WTC11 (cell line): ENCODE measurements at regions not wholly inside any gene's neighbourhood (a gene's known extent, or its start where the extent isn't known, plus 50 kb on each side); places are given as distances from the start of the nearest gene placed in this dataset.

Experiments used
- ATAC-seq: fragments of 200-7000 bp; cut with Tn5 transposase; 2 replicates; pipeline ENCODE4 v1.10.0; 2021; ENCODE audit warnings: mild to moderate bottlenecking, moderate library complexity
- CTCF ChIA-PET: fragments of 300-600 bp; sonication (Branson Sonifier 250); formaldehyde crosslinking; loops from one replicate; lab custom pipeline; 2021; ENCODE audit warnings: antibody characterized with exemption; lab: Charles Lee
- POLR2A ChIA-PET: fragments of 350-600 bp; sonication (Branson Sonifier 250); formaldehyde crosslinking; loops from one replicate; lab custom pipeline; 2021; ENCODE audit warnings: antibody characterized with exemption; lab: Charles Lee
- DNase-seq: peaks from one replicate; pipeline ENCODE4 v3.0.0; 2021; ENCODE audit warnings: low spot score
- H3K27ac Mint-ChIP-seq: 2 replicates; pipeline ENCODE4 v1.8.0; 2021; ENCODE audit warnings: mixed read lengths
- H3K27me3 Mint-ChIP-seq: 2 replicates; pipeline ENCODE4 v1.8.0; 2021; ENCODE audit warnings: low read depth, mild to moderate bottlenecking, moderate library complexity, mixed read lengths
- H3K36me3 Mint-ChIP-seq: 2 replicates; pipeline ENCODE4 v1.8.0; 2021; ENCODE audit warnings: mixed read lengths
- H3K4me1 Mint-ChIP-seq: 2 replicates; pipeline ENCODE4 v1.8.0; 2022; ENCODE audit warnings: mixed read lengths
- H3K4me3 Mint-ChIP-seq: 2 replicates; pipeline ENCODE4 v1.8.0; 2021; ENCODE audit warnings: mild to moderate bottlenecking, moderate library complexity, mixed read lengths
- H3K9me3 Mint-ChIP-seq: 2 replicates; pipeline ENCODE4 v1.8.0; 2021; ENCODE audit warnings: mixed read lengths
- FOXP1 ChIP-seq: sonication (generic); formaldehyde crosslinking; IDR thresholded peaks from 2 replicates; pipeline ENCODE4 v1.8.0; 2022; ENCODE audit warnings: missing genetic modification reagents, mild to moderate bottlenecking, moderate library complexity, borderline replicate concordance
- KAT7 ChIP-seq: sonication (generic); formaldehyde crosslinking; IDR thresholded peaks from 2 replicates; pipeline ENCODE4 v1.8.1; 2023; ENCODE audit warnings: missing genetic modification reagents, mild to moderate bottlenecking, borderline replicate concordance
- SMAD3 ChIP-seq: sonication (generic); formaldehyde crosslinking; IDR thresholded peaks from 2 replicates; pipeline ENCODE4 v1.8.0; 2022; ENCODE audit warnings: missing genetic modification reagents, mild to moderate bottlenecking, borderline replicate concordance
- SMAD4 ChIP-seq: sonication (generic); formaldehyde crosslinking; IDR thresholded peaks from 2 replicates; pipeline ENCODE4 v1.8.0; 2022; ENCODE audit warnings: mild to moderate bottlenecking, missing genetic modification reagents
- ZNF232 ChIP-seq: sonication (generic); formaldehyde crosslinking; IDR thresholded peaks from 2 replicates; pipeline ENCODE4 v1.8.0; 2022; ENCODE audit warnings: mild to moderate bottlenecking, missing genetic modification reagents
- TF ChIP-seq, protein P1 (sequence below): fragments of 250-450 bp; sonication (Bioruptor Pico); IDR thresholded peaks from 2 replicates; pipeline ENCODE4 v1.9.0; 2021; ENCODE audit warnings: mild to moderate bottlenecking
- TF ChIP-seq, protein P2 (sequence below): sonication (generic); formaldehyde crosslinking; IDR thresholded peaks from 2 replicates; pipeline ENCODE4 v1.8.0; 2022; ENCODE audit warnings: missing genetic modification reagents
- TF ChIP-seq, protein P3 (sequence below): sonication (generic); formaldehyde crosslinking; IDR thresholded peaks from 2 replicates; pipeline ENCODE4 v1.8.1; 2023; ENCODE audit warnings: mild to moderate bottlenecking, missing genetic modification reagents, moderate library complexity
- TF ChIP-seq, protein P4 (sequence below): sonication (generic); formaldehyde crosslinking; IDR thresholded peaks from 2 replicates; pipeline ENCODE4 v1.8.1; 2023; ENCODE audit warnings: mild to moderate bottlenecking, missing genetic modification reagents
- TF ChIP-seq, protein P5 (sequence below): sonication (generic); formaldehyde crosslinking; IDR thresholded peaks from 2 replicates; pipeline ENCODE4 v1.8.1; 2022; ENCODE audit warnings: missing genetic modification reagents, borderline replicate concordance
- TF ChIP-seq, protein P6 (sequence below): fragments of 200-600 bp; IDR thresholded peaks from 2 replicates; pipeline ENCODE4 v1.8.0; 2022; ENCODE audit warnings: antibody characterized with exemption
- TF ChIP-seq, protein P7 (sequence below): sonication (generic); formaldehyde crosslinking; IDR thresholded peaks from 2 replicates; pipeline ENCODE4 v1.8.1; 2023; ENCODE audit warnings: mild to moderate bottlenecking, missing genetic modification reagents, moderate library complexity
- TF ChIP-seq, protein P8 (sequence below): sonication (generic); formaldehyde crosslinking; IDR thresholded peaks from 2 replicates; pipeline ENCODE4 v1.8.0; 2023; ENCODE audit warnings: missing genetic modification reagents
- TF ChIP-seq, protein P9 (sequence below): sonication (generic); formaldehyde crosslinking; IDR thresholded peaks from 2 replicates; pipeline ENCODE4 v1.8.1; 2022; ENCODE audit warnings: low read depth, mild to moderate bottlenecking, moderate library complexity, missing genetic modification reagents, borderline replicate concordance
- TF ChIP-seq, protein P10 (sequence below): sonication (generic); formaldehyde crosslinking; IDR thresholded peaks from 2 replicates; pipeline ENCODE4 v1.8.0; 2022; ENCODE audit warnings: mild to moderate bottlenecking, missing genetic modification reagents

DNA sequence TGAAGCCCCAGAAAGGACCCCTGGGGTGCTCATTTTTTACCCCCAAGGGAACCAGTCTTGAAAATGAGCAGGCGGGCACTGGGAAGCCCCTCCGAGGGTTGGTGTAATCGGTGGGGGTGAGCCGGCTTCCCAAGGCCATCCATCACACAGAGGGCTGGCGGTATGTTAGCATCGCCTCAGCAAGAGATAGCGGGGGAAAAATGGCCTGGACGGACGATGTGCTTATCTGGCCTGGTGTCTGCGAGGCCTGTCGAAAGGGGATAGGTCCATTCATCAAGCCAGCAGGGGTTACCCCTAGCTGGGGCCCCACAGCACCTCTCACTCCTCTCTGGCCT, 188.9 kb downstream of the IRF8 start:
- TF ChIP-seq, protein P1, sequence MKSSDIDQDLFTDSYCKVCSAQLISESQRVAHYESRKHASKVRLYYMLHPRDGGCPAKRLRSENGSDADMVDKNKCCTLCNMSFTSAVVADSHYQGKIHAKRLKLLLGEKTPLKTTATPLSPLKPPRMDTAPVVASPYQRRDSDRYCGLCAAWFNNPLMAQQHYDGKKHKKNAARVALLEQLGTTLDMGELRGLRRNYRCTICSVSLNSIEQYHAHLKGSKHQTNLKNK (CRISPR knock-in tag) = no peak
- TF ChIP-seq, protein P2, sequence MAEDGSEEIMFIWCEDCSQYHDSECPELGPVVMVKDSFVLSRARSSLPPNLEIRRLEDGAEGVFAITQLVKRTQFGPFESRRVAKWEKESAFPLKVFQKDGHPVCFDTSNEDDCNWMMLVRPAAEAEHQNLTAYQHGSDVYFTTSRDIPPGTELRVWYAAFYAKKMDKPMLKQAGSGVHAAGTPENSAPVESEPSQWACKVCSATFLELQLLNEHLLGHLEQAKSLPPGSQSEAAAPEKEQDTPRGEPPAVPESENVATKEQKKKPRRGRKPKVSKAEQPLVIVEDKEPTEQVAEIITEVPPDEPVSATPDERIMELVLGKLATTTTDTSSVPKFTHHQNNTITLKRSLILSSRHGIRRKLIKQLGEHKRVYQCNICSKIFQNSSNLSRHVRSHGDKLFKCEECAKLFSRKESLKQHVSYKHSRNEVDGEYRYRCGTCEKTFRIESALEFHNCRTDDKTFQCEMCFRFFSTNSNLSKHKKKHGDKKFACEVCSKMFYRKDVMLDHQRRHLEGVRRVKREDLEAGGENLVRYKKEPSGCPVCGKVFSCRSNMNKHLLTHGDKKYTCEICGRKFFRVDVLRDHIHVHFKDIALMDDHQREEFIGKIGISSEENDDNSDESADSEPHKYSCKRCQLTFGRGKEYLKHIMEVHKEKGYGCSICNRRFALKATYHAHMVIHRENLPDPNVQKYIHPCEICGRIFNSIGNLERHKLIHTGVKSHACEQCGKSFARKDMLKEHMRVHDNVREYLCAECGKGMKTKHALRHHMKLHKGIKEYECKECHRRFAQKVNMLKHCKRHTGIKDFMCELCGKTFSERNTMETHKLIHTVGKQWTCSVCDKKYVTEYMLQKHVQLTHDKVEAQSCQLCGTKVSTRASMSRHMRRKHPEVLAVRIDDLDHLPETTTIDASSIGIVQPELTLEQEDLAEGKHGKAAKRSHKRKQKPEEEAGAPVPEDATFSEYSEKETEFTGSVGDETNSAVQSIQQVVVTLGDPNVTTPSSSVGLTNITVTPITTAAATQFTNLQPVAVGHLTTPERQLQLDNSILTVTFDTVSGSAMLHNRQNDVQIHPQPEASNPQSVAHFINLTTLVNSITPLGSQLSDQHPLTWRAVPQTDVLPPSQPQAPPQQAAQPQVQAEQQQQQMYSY (CRISPR knock-in tag) = no peak
- TF ChIP-seq, protein P3, sequence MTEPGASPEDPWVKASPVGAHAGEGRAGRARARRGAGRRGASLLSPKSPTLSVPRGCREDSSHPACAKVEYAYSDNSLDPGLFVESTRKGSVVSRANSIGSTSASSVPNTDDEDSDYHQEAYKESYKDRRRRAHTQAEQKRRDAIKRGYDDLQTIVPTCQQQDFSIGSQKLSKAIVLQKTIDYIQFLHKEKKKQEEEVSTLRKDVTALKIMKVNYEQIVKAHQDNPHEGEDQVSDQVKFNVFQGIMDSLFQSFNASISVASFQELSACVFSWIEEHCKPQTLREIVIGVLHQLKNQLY (CRISPR knock-in tag) = no peak
- TF ChIP-seq, protein P4, sequence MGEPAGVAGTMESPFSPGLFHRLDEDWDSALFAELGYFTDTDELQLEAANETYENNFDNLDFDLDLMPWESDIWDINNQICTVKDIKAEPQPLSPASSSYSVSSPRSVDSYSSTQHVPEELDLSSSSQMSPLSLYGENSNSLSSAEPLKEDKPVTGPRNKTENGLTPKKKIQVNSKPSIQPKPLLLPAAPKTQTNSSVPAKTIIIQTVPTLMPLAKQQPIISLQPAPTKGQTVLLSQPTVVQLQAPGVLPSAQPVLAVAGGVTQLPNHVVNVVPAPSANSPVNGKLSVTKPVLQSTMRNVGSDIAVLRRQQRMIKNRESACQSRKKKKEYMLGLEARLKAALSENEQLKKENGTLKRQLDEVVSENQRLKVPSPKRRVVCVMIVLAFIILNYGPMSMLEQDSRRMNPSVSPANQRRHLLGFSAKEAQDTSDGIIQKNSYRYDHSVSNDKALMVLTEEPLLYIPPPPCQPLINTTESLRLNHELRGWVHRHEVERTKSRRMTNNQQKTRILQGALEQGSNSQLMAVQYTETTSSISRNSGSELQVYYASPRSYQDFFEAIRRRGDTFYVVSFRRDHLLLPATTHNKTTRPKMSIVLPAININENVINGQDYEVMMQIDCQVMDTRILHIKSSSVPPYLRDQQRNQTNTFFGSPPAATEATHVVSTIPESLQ (CRISPR knock-in tag) = no peak
- TF ChIP-seq FOXP1 (CRISPR knock-in tag) = no peak
- TF ChIP-seq, protein P5, sequence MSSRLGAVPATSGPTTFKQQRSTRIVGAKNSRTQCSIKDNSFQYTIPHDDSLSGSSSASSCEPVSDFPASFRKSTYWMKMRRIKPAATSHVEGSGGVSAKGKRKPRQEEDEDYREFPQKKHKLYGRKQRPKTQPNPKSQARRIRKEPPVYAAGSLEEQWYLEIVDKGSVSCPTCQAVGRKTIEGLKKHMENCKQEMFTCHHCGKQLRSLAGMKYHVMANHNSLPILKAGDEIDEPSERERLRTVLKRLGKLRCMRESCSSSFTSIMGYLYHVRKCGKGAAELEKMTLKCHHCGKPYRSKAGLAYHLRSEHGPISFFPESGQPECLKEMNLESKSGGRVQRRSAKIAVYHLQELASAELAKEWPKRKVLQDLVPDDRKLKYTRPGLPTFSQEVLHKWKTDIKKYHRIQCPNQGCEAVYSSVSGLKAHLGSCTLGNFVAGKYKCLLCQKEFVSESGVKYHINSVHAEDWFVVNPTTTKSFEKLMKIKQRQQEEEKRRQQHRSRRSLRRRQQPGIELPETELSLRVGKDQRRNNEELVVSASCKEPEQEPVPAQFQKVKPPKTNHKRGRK (CRISPR knock-in tag) = no peak
- no peak for TF ChIP-seq KAT7 (CRISPR knock-in tag)
- TF ChIP-seq, protein P6, sequence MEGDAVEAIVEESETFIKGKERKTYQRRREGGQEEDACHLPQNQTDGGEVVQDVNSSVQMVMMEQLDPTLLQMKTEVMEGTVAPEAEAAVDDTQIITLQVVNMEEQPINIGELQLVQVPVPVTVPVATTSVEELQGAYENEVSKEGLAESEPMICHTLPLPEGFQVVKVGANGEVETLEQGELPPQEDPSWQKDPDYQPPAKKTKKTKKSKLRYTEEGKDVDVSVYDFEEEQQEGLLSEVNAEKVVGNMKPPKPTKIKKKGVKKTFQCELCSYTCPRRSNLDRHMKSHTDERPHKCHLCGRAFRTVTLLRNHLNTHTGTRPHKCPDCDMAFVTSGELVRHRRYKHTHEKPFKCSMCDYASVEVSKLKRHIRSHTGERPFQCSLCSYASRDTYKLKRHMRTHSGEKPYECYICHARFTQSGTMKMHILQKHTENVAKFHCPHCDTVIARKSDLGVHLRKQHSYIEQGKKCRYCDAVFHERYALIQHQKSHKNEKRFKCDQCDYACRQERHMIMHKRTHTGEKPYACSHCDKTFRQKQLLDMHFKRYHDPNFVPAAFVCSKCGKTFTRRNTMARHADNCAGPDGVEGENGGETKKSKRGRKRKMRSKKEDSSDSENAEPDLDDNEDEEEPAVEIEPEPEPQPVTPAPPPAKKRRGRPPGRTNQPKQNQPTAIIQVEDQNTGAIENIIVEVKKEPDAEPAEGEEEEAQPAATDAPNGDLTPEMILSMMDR = no peak
- no peak for TF ChIP-seq SMAD3 (CRISPR knock-in tag)
- TF ChIP-seq, protein P7, sequence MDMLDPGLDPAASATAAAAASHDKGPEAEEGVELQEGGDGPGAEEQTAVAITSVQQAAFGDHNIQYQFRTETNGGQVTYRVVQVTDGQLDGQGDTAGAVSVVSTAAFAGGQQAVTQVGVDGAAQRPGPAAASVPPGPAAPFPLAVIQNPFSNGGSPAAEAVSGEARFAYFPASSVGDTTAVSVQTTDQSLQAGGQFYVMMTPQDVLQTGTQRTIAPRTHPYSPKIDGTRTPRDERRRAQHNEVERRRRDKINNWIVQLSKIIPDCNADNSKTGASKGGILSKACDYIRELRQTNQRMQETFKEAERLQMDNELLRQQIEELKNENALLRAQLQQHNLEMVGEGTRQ = no peak
- TF ChIP-seq, protein P8, sequence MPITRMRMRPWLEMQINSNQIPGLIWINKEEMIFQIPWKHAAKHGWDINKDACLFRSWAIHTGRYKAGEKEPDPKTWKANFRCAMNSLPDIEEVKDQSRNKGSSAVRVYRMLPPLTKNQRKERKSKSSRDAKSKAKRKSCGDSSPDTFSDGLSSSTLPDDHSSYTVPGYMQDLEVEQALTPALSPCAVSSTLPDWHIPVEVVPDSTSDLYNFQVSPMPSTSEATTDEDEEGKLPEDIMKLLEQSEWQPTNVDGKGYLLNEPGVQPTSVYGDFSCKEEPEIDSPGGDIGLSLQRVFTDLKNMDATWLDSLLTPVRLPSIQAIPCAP (CRISPR knock-in tag) = no peak
- TF ChIP-seq ZNF232 (CRISPR knock-in tag) = no peak
- no peak for TF ChIP-seq SMAD4 (CRISPR knock-in tag)
- TF ChIP-seq, protein P9, sequence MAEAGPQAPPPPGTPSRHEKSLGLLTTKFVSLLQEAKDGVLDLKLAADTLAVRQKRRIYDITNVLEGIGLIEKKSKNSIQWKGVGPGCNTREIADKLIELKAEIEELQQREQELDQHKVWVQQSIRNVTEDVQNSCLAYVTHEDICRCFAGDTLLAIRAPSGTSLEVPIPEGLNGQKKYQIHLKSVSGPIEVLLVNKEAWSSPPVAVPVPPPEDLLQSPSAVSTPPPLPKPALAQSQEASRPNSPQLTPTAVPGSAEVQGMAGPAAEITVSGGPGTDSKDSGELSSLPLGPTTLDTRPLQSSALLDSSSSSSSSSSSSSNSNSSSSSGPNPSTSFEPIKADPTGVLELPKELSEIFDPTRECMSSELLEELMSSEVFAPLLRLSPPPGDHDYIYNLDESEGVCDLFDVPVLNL (CRISPR knock-in tag) = no peak
- TF ChIP-seq, protein P10, sequence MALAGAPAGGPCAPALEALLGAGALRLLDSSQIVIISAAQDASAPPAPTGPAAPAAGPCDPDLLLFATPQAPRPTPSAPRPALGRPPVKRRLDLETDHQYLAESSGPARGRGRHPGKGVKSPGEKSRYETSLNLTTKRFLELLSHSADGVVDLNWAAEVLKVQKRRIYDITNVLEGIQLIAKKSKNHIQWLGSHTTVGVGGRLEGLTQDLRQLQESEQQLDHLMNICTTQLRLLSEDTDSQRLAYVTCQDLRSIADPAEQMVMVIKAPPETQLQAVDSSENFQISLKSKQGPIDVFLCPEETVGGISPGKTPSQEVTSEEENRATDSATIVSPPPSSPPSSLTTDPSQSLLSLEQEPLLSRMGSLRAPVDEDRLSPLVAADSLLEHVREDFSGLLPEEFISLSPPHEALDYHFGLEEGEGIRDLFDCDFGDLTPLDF (CRISPR knock-in tag) = no peak
- Mint-ChIP-seq H3K4me1 (peaks cover 15% of the 10 kb centered on the region), H3K36me3 (no peaks in the 10 kb centered on the region), H3K4me3 (no peak overlapping the region), H3K27me3 (no peaks in the 10 kb centered on the region), H3K27ac (no peak overlapping the region), H3K9me3 (no peaks in the 10 kb centered on the region)
- DNase-seq = no peak
- ChIA-PET POLR2A (no interaction called here), CTCF (interaction anchor here (1.5 kb wide), 1 partner anchor 15 kb away, joined by 12 read pairs; no protein-coding TSS in a partner anchor)
- ATAC-seq = no peak
